ENCODE measurements at regions not wholly inside any gene's neighbourhood (a gene's known extent, or its start where the extent isn't known, plus 50 kb on each side); places are given as distances from the start of the nearest gene placed in this dataset.

DNA sequence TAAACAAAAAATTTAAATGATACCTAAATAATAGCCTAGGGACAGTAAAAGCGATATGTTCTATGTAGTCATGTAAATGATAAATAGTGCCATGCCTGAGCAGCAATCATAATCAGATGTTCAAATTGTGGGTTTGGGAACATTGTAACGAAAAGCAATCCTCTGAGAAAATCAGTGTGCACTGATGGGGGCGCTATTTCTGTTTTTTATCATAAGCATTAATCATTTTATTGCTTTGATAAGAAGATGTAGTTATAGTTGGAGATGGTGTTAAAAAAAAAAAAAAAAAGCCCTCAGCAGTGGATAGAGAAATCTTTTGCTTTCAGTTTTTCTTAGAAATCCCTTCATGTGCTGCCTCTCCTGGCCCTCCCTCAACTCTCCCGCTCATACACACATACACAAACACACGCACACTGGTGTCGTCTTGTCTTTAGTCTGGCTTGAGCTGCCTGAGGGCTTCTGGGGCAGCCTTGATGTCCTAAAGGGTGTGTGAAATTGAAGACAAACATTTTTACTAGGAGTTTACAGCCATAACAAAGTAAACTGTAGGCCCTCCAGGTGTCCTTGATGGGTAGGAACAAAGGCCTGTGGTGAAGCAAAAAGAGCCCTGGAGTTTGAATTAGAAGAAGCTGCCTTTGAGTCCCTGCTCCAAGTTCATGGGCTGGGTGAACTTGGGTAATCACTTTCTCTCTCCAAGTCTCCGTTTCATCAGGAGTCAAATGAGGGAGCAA, 428.1 kb downstream of the SOX2 start:
- TF ChIP-seq CTCF (conservative IDR thresholded peaks at IDR 0.05; ENCODE audit: low read depth, low read length) (no peak), MAZ (IDR thresholded peaks at IDR 0.05; ENCODE audit: borderline replicate concordance, low read depth, low read length) (no peak), CEBPB (IDR thresholded peaks at IDR 0.05; ENCODE audit: low read depth, low read length) (no peak), POLR2A (IDR thresholded peaks at IDR 0.05; ENCODE audit: low read depth, low read length) (no peak)
